Head of caudate nucleus (tissue), 42 donors: ENCODE measurements at regions not wholly inside any gene's neighbourhood (a gene's known extent, or its start where the extent isn't known, plus 50 kb on each side); places are given as distances from the start of the nearest gene placed in this dataset.

Experiments
- DNase-seq, 42 donors: peaks; one replicate each; pipeline versions ENCODE4 v3.0.0 to v3.0.0-alpha.2; 2020 to 2021; ENCODE audit warnings: mixed read lengths in 7 of 42
- intact Hi-C: fragments of 100-400 bp; cut with DNase I; formaldehyde crosslinking; loops from one replicate; pipeline ENCODE4 v1.15.0; 2022

GRCh38 chr15:92224843-92225242 is 168.8 kb upstream of the ST8SIA2 start:
- intact Hi-C loops, result loop anchor here (5.0 kb wide), 1 partner anchor 128 kb away; no protein-coding TSS in a partner anchor
- DNase-seq, result no peak

GRCh38 chr15:92226020-92226612 is 167.6 kb upstream of the ST8SIA2 start:
- peak in 29 of 42 donors; percentile 4 to 74 (median 29) for DNase-seq
- intact Hi-C loops, result loop anchor here (5.0 kb wide), 1 partner anchor 129 kb away; no protein-coding TSS in a partner anchor

- DNase-seq, result no peak
- intact Hi-C loops, result loop anchor here (5.0 kb wide), 1 partner anchor 132 kb away; no protein-coding TSS in a partner anchor
Observed at GRCh38 chr15:92228830-92229229, 164.9 kb upstream of the ST8SIA2 start.

GRCh38 chr15:92231461-92231860 is 162.2 kb upstream of the ST8SIA2 start:
- intact Hi-C loops, result no loop called here
- DNase-seq, result no peak

GRCh38 chr15:92232317-92232716 is 161.4 kb upstream of the ST8SIA2 start:
- intact Hi-C loops, result no loop called here
- no peak for DNase-seq

- DNase-seq, result no peak
- intact Hi-C loops, result no loop called here
Observed at GRCh38 chr15:92232876-92233275, 160.8 kb upstream of the ST8SIA2 start.

GRCh38 chr15:92243227-92243626 is 150.5 kb upstream of the ST8SIA2 start:
- no peak for DNase-seq

GRCh38 chr15:92244703-92245102 is 149.0 kb upstream of the ST8SIA2 start:
- no peak for DNase-seq
- intact Hi-C loops, result no loop called here

More at GRCh38 chr15:92243227-92243626, 150.5 kb upstream of the ST8SIA2 start:
- intact Hi-C loops, result no loop called here

GRCh38 chr15:92247649-92248242 is 145.9 kb upstream of the ST8SIA2 start:
- no peak for DNase-seq
- intact Hi-C loops, result no loop called here

GRCh38 chr15:92266796-92267685 is 126.6 kb upstream of the ST8SIA2 start:
- DNase-seq, result no peak
- intact Hi-C loops, result no loop called here

GRCh38 chr15:92268900-92269299 is 124.8 kb upstream of the ST8SIA2 start:
- DNase-seq, result no peak
- intact Hi-C loops, result no loop called here

- DNase-seq, result no peak
- intact Hi-C loops, result no loop called here
Observed at GRCh38 chr15:92271179-92271578, 122.5 kb upstream of the ST8SIA2 start.

- peak in 13 of 42 donors; percentile 4 to 53 (median 11) for DNase-seq
- intact Hi-C loops, result no loop called here
Observed at GRCh38 chr15:92272106-92272505, 121.6 kb upstream of the ST8SIA2 start.

- DNase-seq, result no peak
- intact Hi-C loops, result no loop called here
Observed at GRCh38 chr15:92273286-92273685, 120.4 kb upstream of the ST8SIA2 start.

GRCh38 chr15:92273723-92274122 is 120.0 kb upstream of the ST8SIA2 start:
- intact Hi-C loops, result no loop called here
- no peak for DNase-seq

GRCh38 chr15:92277776-92278175 is 115.9 kb upstream of the ST8SIA2 start:
- DNase-seq, result peak in 26 of 42 donors; percentile 4 to 59 (median 20)
- intact Hi-C loops, result no loop called here

GRCh38 chr15:92283813-92284212 is 109.9 kb upstream of the ST8SIA2 start:
- intact Hi-C loops, result no loop called here
- no peak for DNase-seq

GRCh38 chr15:92288755-92289154 is 104.9 kb upstream of the ST8SIA2 start:
- intact Hi-C loops, result no loop called here
- DNase-seq, result no peak

- no peak for DNase-seq
Observed at GRCh38 chr15:92289733-92290132, 103.9 kb upstream of the ST8SIA2 start.

More at GRCh38 chr15:92289733-92290132, 103.9 kb upstream of the ST8SIA2 start:
- intact Hi-C loops, result no loop called here
